ENCODE measurements at regions not wholly inside any gene's neighbourhood (a gene's known extent, or its start where the extent isn't known, plus 50 kb on each side); places are given as distances from the start of the nearest gene placed in this dataset.

DNA sequence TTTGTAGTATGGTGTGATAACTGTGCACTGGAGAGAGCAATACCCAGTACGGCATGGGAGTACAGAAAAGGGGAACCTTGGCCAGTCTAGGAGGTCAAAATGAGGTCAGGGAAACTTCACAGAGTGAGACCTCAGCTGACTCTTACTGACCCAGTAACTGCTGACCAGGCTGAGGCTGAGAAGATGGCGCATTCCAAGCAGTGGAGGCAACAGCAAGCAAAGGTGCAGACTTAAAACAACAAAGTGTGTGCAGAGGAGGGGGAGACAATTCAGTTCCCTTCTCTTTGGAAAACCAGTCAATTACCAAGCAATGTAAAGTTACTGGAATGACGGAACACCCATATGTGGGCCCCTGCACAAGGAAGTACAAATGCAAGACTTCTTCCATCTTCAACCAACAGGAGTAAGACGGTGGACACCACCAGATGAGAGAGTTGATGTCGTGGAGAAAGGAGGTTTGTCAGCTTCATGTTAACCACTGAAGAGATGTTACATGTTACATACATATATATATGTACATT is 54.6 kb upstream of the PRDX6 start:
- no CpG with 5 or more reads among the region's 5 CpGs for WGBS, 2 donors (ENCODE audit: extremely low coverage in 2 of 2, insufficient read length in 2 of 2, insufficient replicate concordance in 1 of 2)
- Histone ChIP-seq H3K14ac (ENCODE audit: low read length) (no peak overlapping the region), H2BK120ac (ENCODE audit: low read depth, low read length) (no peak overlapping the region), H3K27me3 (ENCODE audit: control insufficient read depth in 3 of 3, insufficient read depth in 3 of 3, low read depth in 1 of 3, low read length in 3 of 3) (no peaks in the 10 kb centered on the region), H3K9me3 (replicated peaks in 1 of 2; ENCODE audit: control insufficient read depth in 2 of 2, insufficient read depth in 1 of 2, low read depth in 1 of 2, low read length in 2 of 2) (no peaks in the 10 kb centered on the region), H4K8ac (ENCODE audit: low read depth, low read length) (no peak overlapping the region), H3K27ac (replicated peaks; ENCODE audit: low read length) (no peak overlapping the region), H3K4me1 (ENCODE audit: control insufficient read depth in 2 of 2, insufficient read depth in 1 of 2, low read depth in 1 of 2, low read length in 2 of 2) (peaks cover 0 to 2% of the 10 kb centered on the region in 2 donors), H2BK12ac (ENCODE audit: low read length) (no peak overlapping the region), H4K91ac (ENCODE audit: low read depth, low read length, poor library complexity) (no peak overlapping the region), H3K79me1 (ENCODE audit: low read depth, low read length) (no peaks in the 10 kb centered on the region), H3K9ac (ENCODE audit: low read depth, low read length, poor library complexity) (no peak overlapping the region), H2BK5ac (ENCODE audit: low read length) (no peak overlapping the region), H3K4ac (ENCODE audit: low read length) (no peak overlapping the region), H3K23ac (ENCODE audit: low read depth, low read length, poor library complexity) (no peak overlapping the region), H2BK15ac (ENCODE audit: low read length) (no peak overlapping the region), H2AFZ (ENCODE audit: low read length) (no peak overlapping the region), H3K18ac (ENCODE audit: low read length) (no peak overlapping the region), H2AK5ac (ENCODE audit: low read depth, low read length) (no peak overlapping the region), H3K4me3 (ENCODE audit: low read length in 2 of 2) (no peak overlapping the region), H3K4me2 (ENCODE audit: insufficient read depth, low read length, poor library complexity, severe bottlenecking) (no peak overlapping the region), H3K36me3 (replicated peaks in 1 of 2; ENCODE audit: control insufficient read depth in 2 of 2, insufficient read depth in 2 of 2, low read length in 2 of 2) (no peaks in the 10 kb centered on the region)
- DNase-seq (ENCODE audit: low spot score): no peak

DNA sequence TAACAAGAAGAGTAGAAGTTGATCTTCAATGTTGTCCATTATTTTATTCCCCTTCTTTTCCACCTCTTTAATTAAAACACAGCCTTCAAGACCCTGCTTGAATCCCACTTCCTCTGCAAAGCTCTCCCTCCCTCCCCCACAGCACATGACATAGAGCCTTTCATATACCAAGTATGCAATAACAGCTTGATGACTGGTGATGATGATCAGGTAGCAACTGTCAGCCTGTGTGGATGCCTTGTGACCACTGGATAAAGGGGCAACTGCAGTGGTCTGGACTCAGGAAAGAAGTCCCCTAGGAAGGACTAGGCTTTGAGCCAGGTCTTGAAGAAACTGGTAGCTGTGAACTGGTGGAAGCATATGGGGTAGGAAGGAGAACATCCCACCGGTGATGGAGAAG is 53.8 kb upstream of the PRDX6 start:
- no peak for DNase-seq (ENCODE audit: low spot score)
- no peak overlapping the region for H3K27ac ChIP-seq (replicated peaks; ENCODE audit: low read length)
- H3K27me3 ChIP-seq (ENCODE audit: control insufficient read depth in 3 of 3, insufficient read depth in 3 of 3, low read depth in 1 of 3, low read length in 3 of 3): no peaks in the 10 kb centered on the region
- H2BK12ac ChIP-seq (ENCODE audit: low read length): no peak overlapping the region
- no peak overlapping the region for H3K4me2 ChIP-seq (ENCODE audit: insufficient read depth, low read length, poor library complexity, severe bottlenecking)
- H3K4me3 ChIP-seq (ENCODE audit: low read length in 2 of 2): no peak overlapping the region
- no peaks in the 10 kb centered on the region for H3K9me3 ChIP-seq (replicated peaks in 1 of 2; ENCODE audit: control insufficient read depth in 2 of 2, insufficient read depth in 1 of 2, low read depth in 1 of 2, low read length in 2 of 2)
- H2AFZ ChIP-seq (ENCODE audit: low read length): no peak overlapping the region
- no peak overlapping the region for H2AK5ac ChIP-seq (ENCODE audit: low read depth, low read length)
- H2BK120ac ChIP-seq (ENCODE audit: low read depth, low read length): no peak overlapping the region
- WGBS, 2 donors (ENCODE audit: extremely low coverage in 2 of 2, insufficient read length in 2 of 2, insufficient replicate concordance in 1 of 2): no CpG with 5 or more reads among the region's 1 CpG
- H3K79me1 ChIP-seq (ENCODE audit: low read depth, low read length): no peaks in the 10 kb centered on the region
- peaks cover 0 to 2% of the 10 kb centered on the region in 2 donors for H3K4me1 ChIP-seq (ENCODE audit: control insufficient read depth in 2 of 2, insufficient read depth in 1 of 2, low read depth in 1 of 2, low read length in 2 of 2)
- no peak overlapping the region for H3K14ac ChIP-seq (ENCODE audit: low read length)
- no peak overlapping the region for H4K8ac ChIP-seq (ENCODE audit: low read depth, low read length)
- H2BK5ac ChIP-seq (ENCODE audit: low read length): no peak overlapping the region
- no peaks in the 10 kb centered on the region for H3K36me3 ChIP-seq (replicated peaks in 1 of 2; ENCODE audit: control insufficient read depth in 2 of 2, insufficient read depth in 2 of 2, low read length in 2 of 2)
- H2BK15ac ChIP-seq (ENCODE audit: low read length): no peak overlapping the region
- no peak overlapping the region for H3K9ac ChIP-seq (ENCODE audit: low read depth, low read length, poor library complexity)
- H3K23ac ChIP-seq (ENCODE audit: low read depth, low read length, poor library complexity): no peak overlapping the region
- H3K18ac ChIP-seq (ENCODE audit: low read length): no peak overlapping the region
- no peak overlapping the region for H3K4ac ChIP-seq (ENCODE audit: low read length)
- no peak overlapping the region for H4K91ac ChIP-seq (ENCODE audit: low read depth, low read length, poor library complexity)

DNA sequence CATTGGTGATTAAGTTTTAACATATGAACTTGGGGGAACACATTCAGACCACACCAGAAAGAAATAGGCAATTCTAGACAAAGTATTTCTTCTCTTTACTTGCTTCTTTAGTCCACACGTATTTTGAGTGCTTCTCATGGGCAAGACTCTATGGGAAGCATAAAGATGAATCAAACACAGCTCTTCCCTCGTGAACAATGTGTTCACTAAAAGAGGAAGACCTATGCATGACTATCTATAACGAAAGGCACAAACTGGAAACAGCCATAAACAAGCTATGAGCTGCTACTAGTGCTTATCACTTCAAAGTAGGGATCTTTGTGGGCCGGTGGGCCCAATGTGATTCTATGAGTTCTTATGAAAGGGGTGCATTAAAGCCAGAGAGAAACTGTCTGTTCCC is 53.0 kb upstream of the PRDX6 start:
- no peak overlapping the region for H2AK5ac ChIP-seq (ENCODE audit: low read depth, low read length)
- no CpG with 5 or more reads among the region's 4 CpGs for WGBS, 2 donors (ENCODE audit: extremely low coverage in 2 of 2, insufficient read length in 2 of 2, insufficient replicate concordance in 1 of 2)
- no peak overlapping the region for H3K23ac ChIP-seq (ENCODE audit: low read depth, low read length, poor library complexity)

DNA sequence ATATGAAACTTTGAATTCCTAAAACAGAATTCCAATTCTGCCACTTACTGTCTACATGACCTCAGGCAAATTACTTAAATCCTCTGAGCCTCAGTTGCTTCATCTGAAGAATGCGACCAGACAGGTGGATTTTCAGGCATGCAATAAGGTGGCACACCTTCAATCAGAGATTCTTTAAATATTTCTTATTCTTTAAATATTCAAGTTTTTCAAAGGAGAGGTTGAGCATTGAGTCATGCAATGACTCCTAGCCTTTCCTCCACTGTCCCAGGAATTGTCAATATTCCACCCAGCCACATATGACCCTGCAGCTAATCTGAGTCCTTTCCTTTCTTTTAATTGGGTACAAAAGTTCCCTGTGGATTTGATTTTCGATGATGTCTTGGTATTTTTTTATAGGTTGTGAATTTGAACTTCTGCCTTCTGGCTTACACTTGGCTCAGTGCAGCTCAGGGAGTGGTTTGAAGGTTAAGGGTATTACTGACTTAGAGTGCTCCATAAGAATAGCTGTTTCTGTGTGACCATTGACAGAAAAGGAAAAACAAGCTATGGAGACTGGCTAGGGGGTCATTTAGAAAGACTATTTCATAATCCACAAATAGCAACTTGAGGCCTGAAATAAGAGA is 52.2 kb upstream of the PRDX6 start:
- Histone ChIP-seq H2BK15ac (ENCODE audit: low read length) (no peak overlapping the region), H3K18ac (ENCODE audit: low read length) (no peak overlapping the region), H2BK120ac (ENCODE audit: low read depth, low read length) (no peak overlapping the region), H3K4me2 (ENCODE audit: insufficient read depth, low read length, poor library complexity, severe bottlenecking) (no peak overlapping the region), H2AFZ (ENCODE audit: low read length) (no peak overlapping the region), H3K27me3 (ENCODE audit: control insufficient read depth in 3 of 3, insufficient read depth in 3 of 3, low read depth in 1 of 3, low read length in 3 of 3) (no peaks in the 10 kb centered on the region), H4K8ac (ENCODE audit: low read depth, low read length) (no peak overlapping the region), H4K91ac (ENCODE audit: low read depth, low read length, poor library complexity) (no peak overlapping the region), H3K4me3 (ENCODE audit: low read length in 2 of 2) (no peak overlapping the region), H3K9ac (ENCODE audit: low read depth, low read length, poor library complexity) (no peak overlapping the region), H3K4me1 (ENCODE audit: control insufficient read depth in 2 of 2, insufficient read depth in 1 of 2, low read depth in 1 of 2, low read length in 2 of 2) (peaks cover 0 to 5% of the 10 kb centered on the region in 2 donors), H3K27ac (replicated peaks; ENCODE audit: low read length) (no peak overlapping the region), H2AK5ac (ENCODE audit: low read depth, low read length) (no peak overlapping the region), H2BK5ac (ENCODE audit: low read length) (no peak overlapping the region), H3K4ac (ENCODE audit: low read length) (no peak overlapping the region), H3K79me1 (ENCODE audit: low read depth, low read length) (no peaks in the 10 kb centered on the region), H2BK12ac (ENCODE audit: low read length) (no peak overlapping the region), H3K23ac (ENCODE audit: low read depth, low read length, poor library complexity) (no peak overlapping the region), H3K36me3 (replicated peaks in 1 of 2; ENCODE audit: control insufficient read depth in 2 of 2, insufficient read depth in 2 of 2, low read length in 2 of 2) (no peaks in the 10 kb centered on the region), H3K9me3 (replicated peaks in 1 of 2; ENCODE audit: control insufficient read depth in 2 of 2, insufficient read depth in 1 of 2, low read depth in 1 of 2, low read length in 2 of 2) (no peaks in the 10 kb centered on the region), H3K14ac (ENCODE audit: low read length) (no peak overlapping the region)
- no CpG with 5 or more reads among the region's 2 CpGs for WGBS, 2 donors (ENCODE audit: extremely low coverage in 2 of 2, insufficient read length in 2 of 2, insufficient replicate concordance in 1 of 2)
- DNase-seq (ENCODE audit: low spot score): no peak

More for the DNA sequence above, 53.0 kb upstream of the PRDX6 start:
- no peak overlapping the region for H2BK5ac ChIP-seq (ENCODE audit: low read length)
- H4K91ac ChIP-seq (ENCODE audit: low read depth, low read length, poor library complexity): no peak overlapping the region
- H2AFZ ChIP-seq (ENCODE audit: low read length): no peak overlapping the region
- no peak overlapping the region for H2BK15ac ChIP-seq (ENCODE audit: low read length)
- no peak overlapping the region for H2BK12ac ChIP-seq (ENCODE audit: low read length)
- no peak overlapping the region for H3K27ac ChIP-seq (replicated peaks; ENCODE audit: low read length)
- H3K79me1 ChIP-seq (ENCODE audit: low read depth, low read length): no peaks in the 10 kb centered on the region
- no peak for DNase-seq (ENCODE audit: low spot score)
- H3K9ac ChIP-seq (ENCODE audit: low read depth, low read length, poor library complexity): no peak overlapping the region
- H3K4ac ChIP-seq (ENCODE audit: low read length): no peak overlapping the region
- H3K18ac ChIP-seq (ENCODE audit: low read length): no peak overlapping the region
- no peak overlapping the region for H2BK120ac ChIP-seq (ENCODE audit: low read depth, low read length)
- no peak overlapping the region for H3K4me3 ChIP-seq (ENCODE audit: low read length in 2 of 2)
- H3K4me2 ChIP-seq (ENCODE audit: insufficient read depth, low read length, poor library complexity, severe bottlenecking): no peak overlapping the region
- no peaks in the 10 kb centered on the region for H3K9me3 ChIP-seq (replicated peaks in 1 of 2; ENCODE audit: control insufficient read depth in 2 of 2, insufficient read depth in 1 of 2, low read depth in 1 of 2, low read length in 2 of 2)
- H4K8ac ChIP-seq (ENCODE audit: low read depth, low read length): no peak overlapping the region
- H3K14ac ChIP-seq (ENCODE audit: low read length): no peak overlapping the region
- no peaks in the 10 kb centered on the region for H3K27me3 ChIP-seq (ENCODE audit: control insufficient read depth in 3 of 3, insufficient read depth in 3 of 3, low read depth in 1 of 3, low read length in 3 of 3)
- no peaks in the 10 kb centered on the region for H3K36me3 ChIP-seq (replicated peaks in 1 of 2; ENCODE audit: control insufficient read depth in 2 of 2, insufficient read depth in 2 of 2, low read length in 2 of 2)
- peaks cover 0 to 2% of the 10 kb centered on the region in 2 donors for H3K4me1 ChIP-seq (ENCODE audit: control insufficient read depth in 2 of 2, insufficient read depth in 1 of 2, low read depth in 1 of 2, low read length in 2 of 2)

All from neuronal stem cell (in vitro differentiated cells).